Neural progenitor cell (in vitro differentiated cells): ENCODE measurements at regions not wholly inside any gene's neighbourhood (a gene's known extent, or its start where the extent isn't known, plus 50 kb on each side); places are given as distances from the start of the nearest gene placed in this dataset.

Source experiments
- DNase-seq: peaks from one replicate; pipeline ENCODE4 v3.0.0-alpha.2; 2016; ENCODE audit warnings: low spot score
- H2AFZ ChIP-seq: fragments of 200-600 bp; sonication (generic); replicated peaks from 2 replicates; pipeline ENCODE4 v1.6.1; 2016; ENCODE audit warnings: antibody characterized with exemption
- H3F3A ChIP-seq: fragments of 200-600 bp; sonication (generic); 2 replicates; pipeline ENCODE4 v1.6.1; 2016; ENCODE audit warnings: antibody characterized with exemption, low read depth
- H3K27ac ChIP-seq: fragments of 200-600 bp; sonication (generic); 2 replicates; pipeline ENCODE4 v1.5.1; 2016; ENCODE audit warnings: mild to moderate bottlenecking
- H3K27me3 ChIP-seq: fragments of 200-600 bp; sonication (generic); 2 replicates; pipeline ENCODE4 v1.6.1; 2016; ENCODE audit warnings: mild to moderate bottlenecking, moderate library complexity
- H3K36me3 ChIP-seq: fragments of 200-600 bp; sonication (generic); 2 replicates; pipeline ENCODE4 v1.5.1; 2016
- H3K4me1 ChIP-seq: fragments of 200-600 bp; sonication (generic); 2 replicates; pipeline ENCODE4 v1.6.1; 2016; ENCODE audit warnings: mixed run types
- H3K4me2 ChIP-seq: fragments of 200-600 bp; sonication (generic); 2 replicates; pipeline ENCODE4 v1.6.1; 2016
- H3K4me3 ChIP-seq: fragments of 200-600 bp; sonication (generic); 2 replicates; pipeline ENCODE4 v1.5.1; 2016
- H3K79me2 ChIP-seq: fragments of 200-600 bp; sonication (generic); 2 replicates; pipeline ENCODE4 v1.6.1; 2016; ENCODE audit warnings: low read depth
- H3K9ac ChIP-seq: fragments of 200-600 bp; sonication (generic); 2 replicates; pipeline ENCODE4 v1.6.1; 2016
- H3K9me3 ChIP-seq: fragments of 200-600 bp; sonication (generic); 2 replicates; pipeline ENCODE4 v1.5.1; 2016; ENCODE audit warnings: low read depth
- H4K20me1 ChIP-seq: fragments of 200-600 bp; sonication (generic); 2 replicates; pipeline ENCODE4 v1.6.1; 2016; ENCODE audit warnings: low read depth
- H3K27ac Mint-ChIP-seq: 3 replicates; pipeline ENCODE4 v1.8.0; 2021; ENCODE audit warnings: mixed read lengths
- H3K27me3 Mint-ChIP-seq: 2 replicates; pipeline ENCODE4 v1.8.0; 2022; ENCODE audit warnings: low read depth, mild to moderate bottlenecking, inconsistent platforms, moderate library complexity, mixed read lengths; ENCODE audit not compliant: insufficient read depth
- H3K36me3 Mint-ChIP-seq: 3 replicates; pipeline ENCODE4 v1.8.0; 2021; ENCODE audit warnings: mixed read lengths
- H3K4me1 Mint-ChIP-seq: 3 replicates; pipeline ENCODE4 v1.8.0; 2021; ENCODE audit warnings: mixed read lengths
- H3K4me3 Mint-ChIP-seq: 3 replicates; pipeline ENCODE4 v1.8.0; 2021; ENCODE audit warnings: mild to moderate bottlenecking, moderate library complexity, mixed read lengths
- H3K9me3 Mint-ChIP-seq: 3 replicates; pipeline ENCODE4 v1.8.0; 2020; ENCODE audit warnings: mixed read lengths
- CTCF ChIP-seq: fragments of 200-600 bp; sonication (generic); IDR thresholded peaks from 2 replicates; pipeline ENCODE4 v1.5.1; 2017; ENCODE audit warnings: antibody characterized with exemption, mild to moderate bottlenecking
- EZH2 ChIP-seq: fragments of 200-600 bp; sonication (generic); IDR thresholded peaks from 2 replicates; pipeline ENCODE4 v1.6.1; 2017; ENCODE audit warnings: antibody characterized with exemption, mild to moderate bottlenecking, moderate library complexity
- EZH2phosphoT487 ChIP-seq: fragments of 200-600 bp; sonication (generic); IDR thresholded peaks from 2 replicates; pipeline ENCODE4 v1.6.1; 2017; ENCODE audit warnings: antibody characterized with exemption

DNA sequence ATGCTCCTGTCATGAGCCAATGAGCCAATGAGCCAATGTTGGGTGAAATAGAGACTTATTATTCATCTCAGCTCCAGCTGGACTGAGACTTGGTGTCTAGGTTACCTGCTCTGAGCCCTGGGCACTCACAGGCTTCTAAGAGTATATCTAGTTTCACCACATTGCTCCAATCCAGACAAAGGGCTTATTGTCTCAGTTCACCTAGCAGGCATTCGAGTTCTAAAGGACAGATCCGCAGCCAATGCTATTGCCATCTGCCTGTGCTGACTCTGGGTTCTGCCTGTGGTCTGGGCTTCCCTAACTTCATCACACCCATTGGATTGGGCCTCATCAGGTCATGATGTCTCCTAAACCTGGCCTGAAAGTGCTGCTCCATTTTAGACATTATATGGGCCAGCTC is 66.1 kb upstream of the HS3ST4 start:
- Mint-ChIP-seq H3K36me3 (no peaks in the 10 kb centered on the region), H3K27ac (no peak overlapping the region), H3K4me3 (no peak overlapping the region), H3K9me3 (peaks cover 3% of the 10 kb centered on the region), H3K4me1 (no peaks in the 10 kb centered on the region), H3K27me3 (peaks cover 5% of the 10 kb centered on the region)
- H2AFZ ChIP-seq = no peak overlapping the region
- TF ChIP-seq CTCF (no peak), EZH2 (no peak), EZH2phosphoT487 (no peak)
- no peak for DNase-seq
- no peaks in the 10 kb centered on the region for H3K9me3 ChIP-seq
- H3K4me2 ChIP-seq = no peak overlapping the region
- H3K4me1 ChIP-seq = no peaks in the 10 kb centered on the region
- no peaks in the 10 kb centered on the region for H3K79me2 ChIP-seq
- H3K36me3 ChIP-seq = no peaks in the 10 kb centered on the region
- H4K20me1 ChIP-seq = no peaks in the 10 kb centered on the region
- no peak overlapping the region for H3K4me3 ChIP-seq
- no peak overlapping the region for H3K9ac ChIP-seq
- H3F3A ChIP-seq = no peaks in the 10 kb centered on the region
- H3K27me3 ChIP-seq = no peaks in the 10 kb centered on the region
- no peak overlapping the region for H3K27ac ChIP-seq

GRCh38 chr16:25614716-25615265 is 77.0 kb upstream of the HS3ST4 start:
- no peak overlapping the region for H3K4me3 ChIP-seq
- H3K79me2 ChIP-seq = no peaks in the 10 kb centered on the region
- Mint-ChIP-seq H3K4me3 (no peak overlapping the region), H3K36me3 (no peaks in the 10 kb centered on the region), H3K9me3 (no peaks in the 10 kb centered on the region), H3K4me1 (no peaks in the 10 kb centered on the region), H3K27ac (no peak overlapping the region), H3K27me3 (no peaks in the 10 kb centered on the region)
- no peaks in the 10 kb centered on the region for H3K9me3 ChIP-seq
- no peaks in the 10 kb centered on the region for H4K20me1 ChIP-seq
- no peak overlapping the region for H3K9ac ChIP-seq
- no peak for DNase-seq
- H3K27ac ChIP-seq = no peak overlapping the region
- H3K4me1 ChIP-seq = no peaks in the 10 kb centered on the region
- H3F3A ChIP-seq = no peaks in the 10 kb centered on the region
- no peak overlapping the region for H3K4me2 ChIP-seq
- no peak for TF ChIP-seq EZH2phosphoT487
- TF ChIP-seq EZH2 = no peak
- TF ChIP-seq CTCF = no peak
- no peaks in the 10 kb centered on the region for H3K27me3 ChIP-seq
- no peaks in the 10 kb centered on the region for H3K36me3 ChIP-seq
- H2AFZ ChIP-seq = no peak overlapping the region

DNA sequence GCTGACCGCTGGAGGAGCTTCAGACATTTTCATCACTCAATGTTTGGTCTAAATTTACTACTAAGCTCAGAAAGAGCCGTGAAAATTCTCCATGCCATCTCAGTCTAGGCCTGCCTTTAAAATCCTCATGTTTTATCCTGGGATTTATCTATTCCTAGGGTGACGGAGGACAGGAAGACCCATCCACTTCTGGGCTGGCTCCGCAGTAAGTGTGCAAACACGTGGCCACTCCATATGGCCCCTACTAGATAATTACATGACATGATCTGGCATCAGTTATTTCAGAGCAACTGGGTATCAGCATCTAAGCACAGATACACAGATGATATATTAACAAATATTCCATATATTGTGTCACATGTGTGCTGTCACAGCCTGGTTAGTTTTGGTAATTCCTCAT is 77.8 kb upstream of the HS3ST4 start:
- Histone ChIP-seq H3K79me2 (no peaks in the 10 kb centered on the region), H3K4me3 (no peak overlapping the region), H3K36me3 (no peaks in the 10 kb centered on the region), H3K9me3 (no peaks in the 10 kb centered on the region), H3K27me3 (no peaks in the 10 kb centered on the region), H3K9ac (no peak overlapping the region), H3K4me1 (no peaks in the 10 kb centered on the region), H3F3A (no peaks in the 10 kb centered on the region), H3K27ac (no peak overlapping the region), H2AFZ (no peak overlapping the region), H4K20me1 (no peaks in the 10 kb centered on the region), H3K4me2 (no peak overlapping the region)
- H3K27ac Mint-ChIP-seq = no peak overlapping the region
- no peaks in the 10 kb centered on the region for H3K27me3 Mint-ChIP-seq
- no peak overlapping the region for H3K4me3 Mint-ChIP-seq
- TF ChIP-seq CTCF (no peak), EZH2phosphoT487 (no peak), EZH2 (no peak)
- no peaks in the 10 kb centered on the region for H3K36me3 Mint-ChIP-seq
- H3K4me1 Mint-ChIP-seq = no peaks in the 10 kb centered on the region
- DNase-seq = no peak
- H3K9me3 Mint-ChIP-seq = no peaks in the 10 kb centered on the region
